Uterus (tissue), 3 donors: ENCODE measurements at regions not wholly inside any gene's neighbourhood (a gene's known extent, or its start where the extent isn't known, plus 50 kb on each side); places are given as distances from the start of the nearest gene placed in this dataset.

Source experiments
- DNase-seq, 2 donors: peaks; one replicate each; pipeline ENCODE4 v3.0.0-alpha.2; 2019 to 2020
- H3K27ac ChIP-seq, 2 donors: fragments of 200-600 bp; sonication (generic); 1 replicate in 1 of 2; 2 replicates in 1 of 2; pipeline ENCODE4 v1.5.1; 2016 to 2018
- H3K27me3 ChIP-seq, 2 donors: fragments of 200-600 bp; sonication (generic); one replicate each; pipeline ENCODE4 v1.5.1; 2018 to 2019; ENCODE audit warnings: control low read depth in 1 of 2
- H3K36me3 ChIP-seq, 2 donors: fragments of 200-600 bp; sonication (generic); one replicate each; pipeline ENCODE4 v1.5.1; 2019; ENCODE audit warnings: control low read depth in 1 of 2
- H3K4me1 ChIP-seq, 2 donors: fragments of 200-600 bp; sonication (generic); one replicate each; pipeline ENCODE4 v1.5.1; 2018 to 2019; ENCODE audit warnings: control low read depth in 1 of 2
- H3K4me3 ChIP-seq, 2 donors: fragments of 200-600 bp; sonication (generic); 1 replicate in 1 of 2; 2 replicates in 1 of 2; pipeline ENCODE4 v1.5.1; 2018 to 2019; ENCODE audit warnings: mild to moderate bottlenecking in 1 of 2
- H3K9me3 ChIP-seq, 2 donors: fragments of 200-600 bp; sonication (generic); one replicate each; pipeline ENCODE4 v1.5.1; 2019; ENCODE audit warnings: control low read depth in 1 of 2
- CTCF ChIP-seq, 4 experiments: fragments of 200-600 bp in 2 of 4; fragments of 450-650 bp in 2 of 4; sonication (generic) in 2 of 4; IDR thresholded peaks; one replicate each; pipeline ENCODE4 v1.5.1; 2016 to 2019; ENCODE audit warnings: antibody characterized with exemption in 4 of 4, mild to moderate bottlenecking in 2 of 4, moderate library complexity in 1 of 4
- POLR2A ChIP-seq, 2 donors: fragments of 450-650 bp; IDR thresholded peaks; one replicate each; pipeline ENCODE4 v1.6.1; 2016; ENCODE audit warnings: antibody characterized with exemption in 2 of 2, mild to moderate bottlenecking in 1 of 2, moderate library complexity in 1 of 2
- intact Hi-C: fragments of 100-400 bp; cut with DNase I; formaldehyde crosslinking; loops from one replicate; pipeline ENCODE4 v1.15.1; 2023; ENCODE audit warnings: low total_unique reads
- donor health status: DM: yes; HTN: yes; CAD: no.

GRCh38 chr19:20482721-20483120, 82.9 kb downstream of the ZNF737 start:
- H3K4me1 ChIP-seq: no peaks in the 10 kb centered on the region
- H3K27ac ChIP-seq: no peak overlapping the region
- no peaks in the 10 kb centered on the region for H3K9me3 ChIP-seq
- intact Hi-C loops: no loop called here
- H3K4me3 ChIP-seq: no peak overlapping the region
- no peaks in the 10 kb centered on the region for H3K27me3 ChIP-seq
- no peak for DNase-seq
- no peak for TF ChIP-seq POLR2A (IDR thresholded peaks at IDR 0.05)
- TF ChIP-seq CTCF (IDR thresholded peaks at IDR 0.05): no peak
- H3K36me3 ChIP-seq: no peaks in the 10 kb centered on the region

- H3K4me1 ChIP-seq: no peaks in the 10 kb centered on the region
- H3K27ac ChIP-seq: no peak overlapping the region
- DNase-seq: no peak
- TF ChIP-seq POLR2A (IDR thresholded peaks at IDR 0.05) (no peak), CTCF (IDR thresholded peaks at IDR 0.05) (no peak)
- intact Hi-C loops: no loop called here
- H3K36me3 ChIP-seq: no peaks in the 10 kb centered on the region
- H3K9me3 ChIP-seq: no peaks in the 10 kb centered on the region
- no peaks in the 10 kb centered on the region for H3K27me3 ChIP-seq
- H3K4me3 ChIP-seq: no peak overlapping the region
Measured at GRCh38 chr19:20481736-20482135, 83.8 kb downstream of the ZNF737 start.

- intact Hi-C loops: no loop called here
- TF ChIP-seq POLR2A (IDR thresholded peaks at IDR 0.05): no peak
- no peak for TF ChIP-seq CTCF (IDR thresholded peaks at IDR 0.05)
Measured at GRCh38 chr19:20479483-20479882, 86.1 kb downstream of the ZNF737 start.

GRCh38 chr19:20478936-20479335, 86.6 kb downstream of the ZNF737 start:
- intact Hi-C loops: no loop called here
- DNase-seq: no peak
- TF ChIP-seq POLR2A (IDR thresholded peaks at IDR 0.05) (no peak), CTCF (IDR thresholded peaks at IDR 0.05) (no peak)

More at GRCh38 chr19:20479483-20479882, 86.1 kb downstream of the ZNF737 start:
- no peaks in the 10 kb centered on the region for H3K9me3 ChIP-seq
- H3K27ac ChIP-seq: no peak overlapping the region
- H3K27me3 ChIP-seq: no peaks in the 10 kb centered on the region
- H3K4me3 ChIP-seq: no peak overlapping the region
- no peaks in the 10 kb centered on the region for H3K4me1 ChIP-seq
- DNase-seq: no peak
- H3K36me3 ChIP-seq: no peaks in the 10 kb centered on the region

GRCh38 chr19:20472854-20473253, 92.7 kb downstream of the ZNF737 start:
- intact Hi-C loops: no loop called here
- no peak for TF ChIP-seq POLR2A (IDR thresholded peaks at IDR 0.05)
- TF ChIP-seq CTCF (IDR thresholded peaks at IDR 0.05): no peak
- H3K27me3 ChIP-seq: no peaks in the 10 kb centered on the region

More at GRCh38 chr19:20478936-20479335, 86.6 kb downstream of the ZNF737 start:
- H3K27me3 ChIP-seq: no peaks in the 10 kb centered on the region
- H3K36me3 ChIP-seq: no peaks in the 10 kb centered on the region
- no peaks in the 10 kb centered on the region for H3K9me3 ChIP-seq
- no peak overlapping the region for H3K27ac ChIP-seq
- H3K4me3 ChIP-seq: no peak overlapping the region
- H3K4me1 ChIP-seq: no peaks in the 10 kb centered on the region

More at GRCh38 chr19:20472854-20473253, 92.7 kb downstream of the ZNF737 start:
- H3K4me3 ChIP-seq: no peak overlapping the region
- H3K36me3 ChIP-seq: no peaks in the 10 kb centered on the region
- H3K27ac ChIP-seq: no peak overlapping the region
- no peak for DNase-seq
- H3K4me1 ChIP-seq: no peaks in the 10 kb centered on the region
- no peaks in the 10 kb centered on the region for H3K9me3 ChIP-seq
